ENCODE measurements at regions not wholly inside any gene's neighbourhood (a gene's known extent, or its start where the extent isn't known, plus 50 kb on each side); places are given as distances from the start of the nearest gene placed in this dataset.

GRCh38 chr4:20618731-20619130 lies 81.5 kb upstream of the PACRGL start:
- no peak overlapping the region for H3K9ac ChIP-seq
- no peak overlapping the region for H2AFZ ChIP-seq (ENCODE audit: low read depth)
- no peaks in the 10 kb centered on the region for H4K20me1 ChIP-seq (ENCODE audit: insufficient read depth)
- H3K4me1 ChIP-seq (ENCODE audit: low read depth, poor library complexity, severe bottlenecking), result no peaks in the 10 kb centered on the region
- no peaks in the 10 kb centered on the region for H3K27me3 ChIP-seq (ENCODE audit: insufficient read depth, low read depth)
- TF ChIP-seq CTCF (conservative IDR thresholded peaks at IDR 0.05; ENCODE audit: low read depth, low read length), result no peak
- H3K79me2 ChIP-seq (ENCODE audit: insufficient read depth, low read depth), result no peaks in the 10 kb centered on the region
- H3K4me2 ChIP-seq, result no peak overlapping the region
- H3K4me3 ChIP-seq (IDR thresholded peaks at IDR 0.05; ENCODE audit: insufficient read depth, low read depth, low read length), result no peak overlapping the region
- H3K27ac ChIP-seq, result no peak overlapping the region
- H3K36me3 ChIP-seq (ENCODE audit: insufficient read depth), result no peaks in the 10 kb centered on the region

GRCh38 chr4:20621476-20621875 lies 78.8 kb upstream of the PACRGL start:
- H3K27ac ChIP-seq, result no peak overlapping the region
- H3K4me2 ChIP-seq, result no peak overlapping the region
- H3K4me3 ChIP-seq (IDR thresholded peaks at IDR 0.05; ENCODE audit: insufficient read depth, low read depth, low read length), result no peak overlapping the region
- no peaks in the 10 kb centered on the region for H3K27me3 ChIP-seq (ENCODE audit: insufficient read depth, low read depth)
- H4K20me1 ChIP-seq (ENCODE audit: insufficient read depth), result no peaks in the 10 kb centered on the region
- no peak for TF ChIP-seq CTCF (conservative IDR thresholded peaks at IDR 0.05; ENCODE audit: low read depth, low read length)
- H2AFZ ChIP-seq (ENCODE audit: low read depth), result no peak overlapping the region
- H3K9ac ChIP-seq, result no peak overlapping the region
- no peaks in the 10 kb centered on the region for H3K36me3 ChIP-seq (ENCODE audit: insufficient read depth)
- H3K79me2 ChIP-seq (ENCODE audit: insufficient read depth, low read depth), result no peaks in the 10 kb centered on the region
- H3K4me1 ChIP-seq (ENCODE audit: low read depth, poor library complexity, severe bottlenecking), result no peaks in the 10 kb centered on the region

- H2AFZ ChIP-seq (ENCODE audit: low read depth), result no peak overlapping the region
- H3K4me1 ChIP-seq (ENCODE audit: low read depth, poor library complexity, severe bottlenecking), result no peaks in the 10 kb centered on the region
- H3K27me3 ChIP-seq (ENCODE audit: insufficient read depth, low read depth), result no peaks in the 10 kb centered on the region
- no peak overlapping the region for H3K4me2 ChIP-seq
- H3K79me2 ChIP-seq (ENCODE audit: insufficient read depth, low read depth), result no peaks in the 10 kb centered on the region
- H3K9ac ChIP-seq, result no peak overlapping the region
- no peak overlapping the region for H3K27ac ChIP-seq
- TF ChIP-seq CTCF (conservative IDR thresholded peaks at IDR 0.05; ENCODE audit: low read depth, low read length), result no peak
- no peaks in the 10 kb centered on the region for H4K20me1 ChIP-seq (ENCODE audit: insufficient read depth)
- H3K4me3 ChIP-seq (IDR thresholded peaks at IDR 0.05; ENCODE audit: insufficient read depth, low read depth, low read length), result no peak overlapping the region
- H3K36me3 ChIP-seq (ENCODE audit: insufficient read depth), result no peaks in the 10 kb centered on the region
Observed at GRCh38 chr4:20622701-20623100, 77.6 kb upstream of the PACRGL start.

GRCh38 chr4:20623939-20624338 lies 76.3 kb upstream of the PACRGL start:
- Histone ChIP-seq H3K27me3 (ENCODE audit: insufficient read depth, low read depth) (no peaks in the 10 kb centered on the region), H3K9ac (no peak overlapping the region), H3K4me3 (IDR thresholded peaks at IDR 0.05; ENCODE audit: insufficient read depth, low read depth, low read length) (no peak overlapping the region), H3K4me2 (no peak overlapping the region), H2AFZ (ENCODE audit: low read depth) (no peak overlapping the region), H3K4me1 (ENCODE audit: low read depth, poor library complexity, severe bottlenecking) (no peaks in the 10 kb centered on the region), H3K27ac (no peak overlapping the region), H3K36me3 (ENCODE audit: insufficient read depth) (no peaks in the 10 kb centered on the region), H3K79me2 (ENCODE audit: insufficient read depth, low read depth) (no peaks in the 10 kb centered on the region), H4K20me1 (ENCODE audit: insufficient read depth) (no peaks in the 10 kb centered on the region)
- no peak for TF ChIP-seq CTCF (conservative IDR thresholded peaks at IDR 0.05; ENCODE audit: low read depth, low read length)
